Body of pancreas (tissue), 4 donors: ENCODE measurements at regions not wholly inside any gene's neighbourhood (a gene's known extent, or its start where the extent isn't known, plus 50 kb on each side); places are given as distances from the start of the nearest gene placed in this dataset.

ENCODE experiments used
- POLR2A ChIP-seq, 3 donors: fragments of 450-650 bp; IDR thresholded peaks; one replicate each; pipeline ENCODE4 v1.6.1; 2016; ENCODE audit warnings: antibody characterized with exemption in 3 of 3, mild to moderate bottlenecking in 2 of 3
- TF ChIP-seq, protein P1 (sequence below), 7 experiments: fragments of 450-650 bp in 4 of 7; fragments of 200-600 bp in 3 of 7; sonication (generic) in 3 of 7; IDR thresholded peaks; one replicate each; pipeline ENCODE4 v1.5.1; 2016 to 2019; ENCODE audit warnings: antibody characterized with exemption in 7 of 7

DNA sequence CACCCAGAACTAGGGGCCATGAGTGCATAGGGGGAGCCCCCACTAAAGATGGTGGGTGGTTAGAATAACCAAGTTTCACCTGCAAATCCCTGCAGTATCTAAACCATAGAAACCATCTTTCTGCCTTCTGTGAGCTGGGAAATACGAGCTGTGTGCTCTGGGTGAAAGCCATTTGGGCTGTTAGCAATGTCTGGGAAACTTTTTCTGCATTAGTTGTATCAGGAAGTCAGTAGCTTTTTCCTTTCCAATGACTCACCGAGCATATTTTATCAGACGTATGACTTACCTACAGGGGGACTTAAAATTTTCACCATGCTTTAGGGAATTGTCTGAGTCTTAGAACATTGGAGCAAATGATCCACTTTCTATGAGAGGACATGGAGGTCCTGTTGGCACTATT is 584.0 kb downstream of the QKI start:
- TF ChIP-seq POLR2A (IDR thresholded peaks at IDR 0.05), result no peak
- TF ChIP-seq, protein P1, sequence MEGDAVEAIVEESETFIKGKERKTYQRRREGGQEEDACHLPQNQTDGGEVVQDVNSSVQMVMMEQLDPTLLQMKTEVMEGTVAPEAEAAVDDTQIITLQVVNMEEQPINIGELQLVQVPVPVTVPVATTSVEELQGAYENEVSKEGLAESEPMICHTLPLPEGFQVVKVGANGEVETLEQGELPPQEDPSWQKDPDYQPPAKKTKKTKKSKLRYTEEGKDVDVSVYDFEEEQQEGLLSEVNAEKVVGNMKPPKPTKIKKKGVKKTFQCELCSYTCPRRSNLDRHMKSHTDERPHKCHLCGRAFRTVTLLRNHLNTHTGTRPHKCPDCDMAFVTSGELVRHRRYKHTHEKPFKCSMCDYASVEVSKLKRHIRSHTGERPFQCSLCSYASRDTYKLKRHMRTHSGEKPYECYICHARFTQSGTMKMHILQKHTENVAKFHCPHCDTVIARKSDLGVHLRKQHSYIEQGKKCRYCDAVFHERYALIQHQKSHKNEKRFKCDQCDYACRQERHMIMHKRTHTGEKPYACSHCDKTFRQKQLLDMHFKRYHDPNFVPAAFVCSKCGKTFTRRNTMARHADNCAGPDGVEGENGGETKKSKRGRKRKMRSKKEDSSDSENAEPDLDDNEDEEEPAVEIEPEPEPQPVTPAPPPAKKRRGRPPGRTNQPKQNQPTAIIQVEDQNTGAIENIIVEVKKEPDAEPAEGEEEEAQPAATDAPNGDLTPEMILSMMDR (IDR thresholded peaks at IDR 0.05), result no peak
